GM21717 (cell line): ENCODE measurements at regions not wholly inside any gene's neighbourhood (a gene's known extent, or its start where the extent isn't known, plus 50 kb on each side); places are given as distances from the start of the nearest gene placed in this dataset.

ENCODE experiments used
- ATAC-seq: cut with Tn5 transposase; IDR thresholded peaks from one replicate; pipeline ENCODE4 v1.9.1; 2021; ENCODE audit warnings: mild to moderate bottlenecking, moderate library complexity; ENCODE audit not compliant: unreplicated experiment

DNA sequence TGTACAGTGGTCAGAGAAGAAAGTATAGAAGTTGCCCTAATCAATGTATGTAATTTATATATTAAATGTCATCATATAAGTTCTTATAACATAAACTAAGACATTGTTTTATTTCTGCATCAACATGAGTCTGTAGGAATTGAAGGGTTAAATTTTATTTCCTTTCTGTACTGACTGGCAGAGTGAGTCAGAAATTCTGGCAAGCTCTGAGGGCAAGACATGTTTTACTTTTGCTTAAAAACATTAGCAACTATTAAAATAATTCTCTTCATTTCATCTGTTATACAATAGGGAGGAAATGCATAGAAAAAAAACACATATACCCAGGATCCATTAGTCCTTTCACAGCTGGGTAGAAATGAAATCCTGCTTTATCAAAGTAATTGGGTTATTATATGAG is 171.4 kb upstream of the ALCAM start:
- ATAC-seq, result no peak

- ATAC-seq, result no peak
These were observed 168.8 kb upstream of the ALCAM start for GRCh38 chr3:105197863-105198262.

DNA sequence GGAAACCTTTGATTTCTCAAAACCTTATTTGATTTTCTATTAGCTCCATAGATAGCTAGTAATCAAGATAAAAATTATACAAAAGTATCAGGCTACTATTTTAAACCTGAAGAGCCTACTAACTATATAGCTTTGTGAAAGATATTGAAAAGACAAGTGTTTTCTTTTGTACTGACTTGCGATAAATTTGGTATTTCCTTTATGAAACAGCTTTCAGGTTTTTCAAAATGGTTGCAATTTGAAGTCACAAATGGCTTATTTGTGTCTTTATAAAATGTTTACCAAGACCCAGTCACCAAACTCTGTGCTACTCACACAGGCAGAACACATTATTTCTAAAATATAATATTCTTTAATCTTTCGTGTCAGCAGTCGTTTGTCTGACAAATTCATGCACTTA is 167.5 kb upstream of the ALCAM start:
- no peak for ATAC-seq

DNA sequence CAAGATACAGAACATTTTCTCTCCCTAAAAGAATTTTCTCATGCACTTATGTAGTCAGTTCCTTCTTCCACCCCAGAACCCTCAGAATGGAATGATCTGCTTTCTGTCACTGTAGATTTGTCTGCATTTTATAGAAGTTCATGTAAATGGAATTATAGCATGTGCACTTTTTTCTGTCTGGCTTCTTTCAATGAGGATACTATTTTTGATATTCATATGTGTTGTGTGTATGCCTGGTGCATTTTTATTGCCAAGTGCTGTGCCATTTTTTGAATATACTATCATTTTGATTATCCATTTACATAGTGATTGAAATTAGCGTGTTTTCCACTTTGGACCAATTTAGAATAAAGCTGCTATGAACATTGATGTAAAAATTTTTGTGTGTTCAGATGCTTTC is 156.6 kb upstream of the ALCAM start:
- ATAC-seq, result no peak

- no peak for ATAC-seq
These were observed 152.1 kb upstream of the ALCAM start for GRCh38 chr3:105214590-105214989.

GRCh38 chr3:105222568-105223093 is 144.1 kb upstream of the ALCAM start:
- no peak for ATAC-seq

DNA sequence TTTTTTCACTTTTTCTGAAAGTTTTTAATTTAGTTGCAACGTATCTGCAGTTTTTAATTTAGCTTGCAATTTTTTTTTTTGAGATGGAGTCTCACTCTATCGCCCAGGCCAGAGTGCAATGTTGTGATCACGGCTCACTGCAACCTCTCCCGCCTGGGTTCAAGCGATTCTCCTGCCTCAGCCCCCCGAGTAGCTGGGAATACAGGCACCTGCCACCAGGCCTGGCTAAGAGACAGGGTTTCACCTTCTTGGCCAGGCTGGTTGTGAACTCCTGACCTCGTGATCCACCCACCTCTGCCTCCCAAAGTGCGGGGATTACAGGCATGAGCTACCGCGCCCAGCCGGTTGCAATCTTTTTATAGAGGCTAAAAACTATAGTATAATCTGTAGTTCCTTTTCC is 142.9 kb upstream of the ALCAM start:
- no peak for ATAC-seq

- ATAC-seq, result no peak
These were observed 138.0 kb upstream of the ALCAM start for GRCh38 chr3:105228696-105229095.

DNA sequence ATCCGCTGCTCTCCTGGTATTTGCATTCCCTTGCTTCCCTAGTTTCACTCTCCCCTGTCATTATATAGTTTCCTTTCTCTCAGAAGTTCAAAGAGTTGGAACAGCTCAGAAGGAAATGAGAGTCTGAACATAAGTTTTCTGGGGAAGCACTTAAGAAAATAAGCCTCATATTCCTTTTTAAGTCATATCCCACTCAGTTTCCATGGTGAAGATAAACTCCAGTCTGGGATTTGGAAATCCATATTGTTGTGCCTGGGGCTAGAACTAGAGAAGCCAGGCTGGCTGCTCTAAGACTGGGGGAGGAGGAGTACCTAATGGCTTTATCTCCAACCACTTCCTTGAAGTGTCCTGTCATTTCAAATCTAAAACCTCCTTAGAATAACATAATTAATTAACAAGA is 134.2 kb upstream of the ALCAM start:
- no peak for ATAC-seq

GRCh38 chr3:105233010-105233409 is 133.7 kb upstream of the ALCAM start:
- no peak for ATAC-seq

- no peak for ATAC-seq
These were observed 131.5 kb upstream of the ALCAM start for GRCh38 chr3:105235221-105235620.

DNA sequence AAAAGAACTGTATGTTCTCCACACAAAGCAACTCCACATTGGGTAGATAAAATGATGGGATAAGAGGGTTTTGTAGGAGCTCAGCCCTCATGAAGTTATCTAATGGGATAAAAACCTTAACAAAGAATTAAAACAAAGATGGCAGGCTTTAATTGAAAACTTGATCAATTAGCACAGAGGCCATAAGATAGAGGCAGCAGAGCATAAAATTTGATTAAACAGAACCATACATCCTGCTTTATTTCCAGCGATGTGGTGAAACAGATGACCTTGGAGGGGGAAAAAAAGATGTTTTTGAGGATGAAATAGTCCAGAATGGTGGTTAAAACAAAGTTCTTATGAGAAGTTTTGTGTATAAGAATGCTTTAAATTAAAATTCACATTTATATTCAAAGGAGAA is 130.9 kb upstream of the ALCAM start:
- ATAC-seq, result no peak

DNA sequence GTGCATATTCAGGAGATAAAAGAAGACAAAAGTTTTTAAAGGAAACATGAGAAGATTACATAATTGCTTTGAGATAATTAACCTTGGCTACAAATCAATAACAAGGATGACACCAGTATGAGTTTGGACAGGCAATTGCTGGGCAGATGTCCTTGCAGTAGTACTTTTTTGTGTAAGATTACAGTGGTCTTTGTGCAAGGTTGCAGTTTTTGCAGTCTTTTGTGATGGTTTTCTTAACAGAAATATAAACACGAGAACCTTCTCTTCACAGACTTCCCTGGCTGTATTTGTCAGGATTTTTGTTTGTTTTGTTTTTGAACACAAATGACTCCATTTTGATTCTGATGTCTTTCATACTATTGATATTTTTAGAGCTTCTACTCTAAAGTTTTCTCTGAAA is 128.3 kb upstream of the ALCAM start:
- ATAC-seq, result no peak

- ATAC-seq, result no peak
These were observed 123.6 kb upstream of the ALCAM start for GRCh38 chr3:105243076-105243475.

DNA sequence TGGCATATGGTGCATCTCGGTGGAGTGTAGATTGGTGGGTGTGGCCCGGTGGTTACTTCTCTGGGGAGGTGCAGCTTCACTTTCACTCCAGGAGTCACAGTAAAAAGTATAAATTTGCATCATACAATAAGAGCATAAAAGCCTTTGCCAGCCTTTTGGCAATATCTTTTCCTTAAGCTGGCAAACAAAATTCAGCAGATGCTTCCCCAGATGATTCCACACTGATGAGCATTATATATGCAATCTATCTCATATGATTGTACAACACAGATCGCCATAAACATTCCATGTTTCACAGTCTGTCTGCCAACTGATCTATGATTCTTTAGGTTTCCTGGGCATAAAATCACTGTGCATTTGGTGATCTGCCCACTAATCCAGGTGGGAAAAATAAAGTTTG is 120.2 kb upstream of the ALCAM start:
- ATAC-seq, result no peak

DNA sequence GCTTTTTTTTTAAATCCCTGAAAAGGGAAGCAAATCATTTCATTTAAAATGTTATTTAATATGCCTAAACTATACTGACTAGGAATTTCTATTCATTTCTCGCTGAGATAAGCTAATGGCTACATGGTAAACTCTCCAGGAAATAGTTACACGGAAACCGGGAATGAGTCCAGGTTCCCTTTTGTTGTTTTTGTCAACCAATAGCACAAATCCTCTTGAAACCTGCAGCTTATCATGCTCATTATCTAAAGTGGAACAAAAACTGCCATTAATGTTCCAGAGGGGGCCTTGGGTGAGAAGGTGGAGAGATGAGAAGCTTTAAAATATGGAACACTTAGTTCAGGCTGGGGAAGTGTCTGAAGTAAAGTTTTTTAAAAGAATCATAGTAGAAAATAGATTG is 113.5 kb upstream of the ALCAM start:
- ATAC-seq, result no peak

GRCh38 chr3:105254154-105254553 is 112.6 kb upstream of the ALCAM start:
- ATAC-seq, result no peak

DNA sequence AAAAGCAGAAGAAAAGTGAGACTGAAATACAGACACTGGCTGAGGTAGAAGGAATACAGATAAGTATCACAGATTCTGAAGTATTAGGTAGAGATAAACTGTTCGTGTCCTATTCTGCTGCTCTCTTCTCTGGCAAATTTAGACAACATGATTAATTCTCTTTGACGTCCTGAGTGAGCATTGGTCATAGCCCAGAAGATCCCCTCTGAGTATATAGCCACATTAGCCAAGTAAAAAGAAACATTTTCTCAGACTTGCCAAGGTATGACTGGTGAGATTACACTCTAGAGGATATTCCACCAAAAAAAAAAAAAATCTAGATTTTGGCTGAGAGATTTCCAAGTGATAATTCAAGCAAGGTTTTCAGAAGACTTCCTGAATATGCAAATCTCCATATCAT is 111.4 kb upstream of the ALCAM start:
- ATAC-seq, result no peak

DNA sequence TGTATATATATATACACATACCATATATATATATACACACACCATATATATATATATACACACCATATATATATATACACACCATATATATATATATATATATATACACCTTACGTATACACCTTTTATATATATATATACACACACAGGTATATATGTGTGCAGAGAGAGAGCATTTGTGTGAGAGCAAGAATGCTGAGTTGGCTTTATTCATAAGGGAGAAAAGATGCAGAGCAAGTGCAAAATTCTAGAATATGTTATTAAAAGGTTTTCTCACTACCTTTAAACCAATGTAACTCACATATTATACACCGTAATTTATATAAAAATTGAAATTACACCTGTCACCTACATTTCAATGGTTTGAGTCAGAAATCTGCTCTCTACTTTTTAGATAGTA is 107.2 kb upstream of the ALCAM start:
- no peak for ATAC-seq

DNA sequence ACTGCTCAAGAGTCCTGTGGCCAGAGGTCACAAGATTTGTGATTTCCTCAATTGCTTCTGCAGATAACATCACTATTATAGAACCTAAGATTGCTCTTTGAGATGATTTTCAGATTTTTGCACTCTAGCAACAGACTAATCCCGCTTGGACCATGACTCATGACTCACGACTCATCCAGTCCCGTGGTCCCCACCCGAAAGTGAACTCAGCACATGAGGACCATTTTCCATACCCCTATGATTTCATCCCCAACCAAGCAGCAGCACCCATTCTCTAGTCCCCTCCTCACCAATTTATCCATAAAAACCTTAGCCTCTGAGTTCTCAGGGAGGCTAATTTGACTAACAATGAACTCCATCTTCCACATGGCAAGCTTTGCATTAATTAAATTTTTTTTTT is 106.3 kb upstream of the ALCAM start:
- no peak for ATAC-seq

- no peak for ATAC-seq
These were observed 92.2 kb upstream of the ALCAM start for GRCh38 chr3:105274536-105274935.

- ATAC-seq, result no peak
These were observed 91.8 kb upstream of the ALCAM start for GRCh38 chr3:105274958-105275357.

DNA sequence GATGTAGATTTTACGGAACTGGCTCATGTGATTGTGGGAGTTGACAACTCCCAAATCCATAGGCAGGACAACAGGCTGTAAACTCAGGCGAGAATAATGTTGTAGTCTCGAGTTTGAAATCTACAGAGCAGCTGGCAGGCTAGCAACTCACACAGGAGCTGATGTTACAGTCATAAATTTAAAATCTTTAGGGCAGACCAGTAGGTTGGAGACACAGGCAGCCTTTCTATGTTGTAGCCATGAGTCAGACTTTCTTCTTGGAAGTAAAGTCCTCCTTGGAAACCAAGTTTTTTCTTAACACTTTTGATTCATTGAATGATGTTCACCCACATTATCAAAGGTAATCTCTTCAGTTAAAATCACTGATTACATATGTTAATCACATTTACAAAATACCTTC is 89.1 kb upstream of the ALCAM start:
- no peak for ATAC-seq

DNA sequence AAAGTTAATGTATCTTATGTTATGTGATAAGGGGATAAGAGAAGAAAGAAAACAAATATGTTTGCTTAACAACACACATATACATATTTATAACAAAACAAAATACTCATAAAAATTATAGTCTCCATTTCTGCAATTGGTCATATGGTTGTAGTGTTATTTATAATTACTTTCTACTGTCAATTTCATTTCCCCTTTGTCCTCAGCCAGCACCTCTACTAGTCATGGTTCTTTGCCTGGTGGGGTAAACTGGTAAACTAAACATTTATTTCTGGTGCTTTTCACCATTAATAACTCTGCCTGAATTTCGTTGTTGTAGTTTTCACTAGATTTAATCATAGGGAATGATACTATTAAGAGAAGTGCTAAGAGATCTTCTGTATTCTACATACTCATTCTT is 88.0 kb upstream of the ALCAM start:
- ATAC-seq, result no peak
